Spleen (tissue), 11 donors: ENCODE measurements at regions not wholly inside any gene's neighbourhood (a gene's known extent, or its start where the extent isn't known, plus 50 kb on each side); places are given as distances from the start of the nearest gene placed in this dataset.

Experiments used
- DNase-seq: peaks from one replicate; pipeline ENCODE4 v3.0.0-alpha.2; 2020
- H3K27ac ChIP-seq, 8 donors: fragments of 200-600 bp; sonication (generic) in 7 of 8; 1 replicate in 4 of 8; 2 replicates in 4 of 8; pipeline versions ENCODE4 v1.5.0 to v1.8.0; 2016 to 2021; ENCODE audit warnings: inconsistent platforms in 4 of 8, mild to moderate bottlenecking in 4 of 8, moderate library complexity in 1 of 8
- H3K27me3 ChIP-seq, 7 donors: fragments of 200-600 bp; sonication (generic) in 6 of 7; replicated peaks in 1 of 7; 1 replicate in 4 of 7; 2 replicates in 3 of 7; pipeline versions ENCODE4 v1.5.0 to v1.8.0; 2016 to 2021; ENCODE audit warnings: inconsistent platforms in 3 of 7, mild to moderate bottlenecking in 1 of 7
- H3K36me3 ChIP-seq, 6 donors: fragments of 200-600 bp; sonication (generic) in 5 of 6; 1 replicate in 4 of 6; 2 replicates in 2 of 6; pipeline versions ENCODE4 v1.5.0 to v1.8.0; 2016 to 2021; ENCODE audit warnings: inconsistent platforms in 2 of 6
- H3K4me1 ChIP-seq, 6 donors: fragments of 200-600 bp; sonication (generic) in 5 of 6; 1 replicate in 3 of 6; 2 replicates in 3 of 6; pipeline versions ENCODE4 v1.5.0 to v1.8.0; 2016 to 2021; ENCODE audit warnings: inconsistent platforms in 3 of 6
- H3K4me3 ChIP-seq, 8 donors: fragments of 200-600 bp; sonication (generic) in 7 of 8; 1 replicate in 4 of 8; 2 replicates in 4 of 8; pipeline versions ENCODE4 v1.5.0 to v1.8.0; 2016 to 2021; ENCODE audit warnings: inconsistent platforms in 4 of 8, mild to moderate bottlenecking in 4 of 8, moderate library complexity in 2 of 8
- H3K9me3 ChIP-seq, 8 donors: fragments of 200-600 bp; sonication (generic) in 7 of 8; 1 replicate in 4 of 8; 2 replicates in 4 of 8; pipeline versions ENCODE4 v1.5.0 to v1.8.0; 2016 to 2021; ENCODE audit warnings: inconsistent platforms in 4 of 8
- POLR2A ChIP-seq, 3 donors: fragments of 450-650 bp; IDR thresholded peaks; one replicate each; pipeline ENCODE4 v1.5.1; 2017; ENCODE audit warnings: antibody characterized with exemption in 3 of 3, mild to moderate bottlenecking in 1 of 3
- POLR2AphosphoS5 ChIP-seq, 3 donors: sonication (generic); formaldehyde crosslinking; IDR thresholded peaks; one replicate each; pipeline ENCODE4 v1.5.1; 2017; ENCODE audit warnings: antibody characterized with exemption in 3 of 3
- WGBS, 5 donors: extraction: QIAGEN DNeasy Blood & Tissue Kit in 3 of 5; methylation state at CpG; one replicate each; pipeline versions ENCODE4 v1.1.5 to v1.1.7; 2013 to 2018; 5-methylcytosine and 5-hydroxymethylcytosine counted together
- intact Hi-C: fragments of 100-400 bp; cut with DNase I; formaldehyde crosslinking; loops from one replicate; pipeline ENCODE4 v1.15.0; 2023; ENCODE audit warnings: low total_unique reads
- TF ChIP-seq, protein P1 (sequence below), 11 experiments: fragments of 200-600 bp in 7 of 11; fragments of 450-650 bp in 4 of 11; sonication (generic) in 4 of 11; IDR thresholded peaks in 8 of 11; conservative IDR thresholded peaks in 3 of 11; 1 replicate in 7 of 11; 2 replicates in 4 of 11; pipeline versions ENCODE4 v1.4.0 to v1.8.0; 2016 to 2021; ENCODE audit warnings: antibody characterized with exemption in 11 of 11, inconsistent platforms in 4 of 11, mild to moderate bottlenecking in 1 of 11
- donor health status: healthy with polysubstance abuse.
- donor health status: DM: no; HTN: no; CAD: no; lungs with moderate emphysema.
- donor health status: DM: no; HTN: no; CAD: no.
- donor health status: Bipolar disorder and iron deficiency.
- donor health status: healthy.
- donor health status: DM: no; HTN: no; CAD: no.
- donor health status: DM: yes; HTN: yes; CAD: no.

DNA sequence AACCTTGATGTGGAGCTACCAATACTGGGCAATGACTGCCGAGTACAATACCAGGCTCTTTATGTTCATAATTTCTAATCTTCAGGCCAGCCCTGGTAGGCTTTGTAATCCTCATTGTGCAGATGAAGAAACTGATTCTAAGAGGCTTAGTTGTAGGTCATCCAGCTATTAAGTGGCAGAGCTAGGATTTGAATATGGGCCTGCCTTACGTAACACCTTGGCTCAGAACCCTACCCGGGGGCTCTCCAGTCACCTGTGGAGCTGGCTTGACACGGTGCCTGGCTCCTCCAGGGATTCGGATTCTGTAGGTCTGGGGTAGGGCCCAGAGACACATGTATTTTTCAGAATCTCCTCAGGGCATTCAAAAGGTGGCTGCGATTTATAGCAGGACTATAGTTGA is 515.5 kb downstream of the QKI start:
- TF ChIP-seq POLR2A (IDR thresholded peaks at IDR 0.05), result no peak
- TF ChIP-seq POLR2AphosphoS5 (IDR thresholded peaks at IDR 0.05), result no peak
- TF ChIP-seq, protein P1, sequence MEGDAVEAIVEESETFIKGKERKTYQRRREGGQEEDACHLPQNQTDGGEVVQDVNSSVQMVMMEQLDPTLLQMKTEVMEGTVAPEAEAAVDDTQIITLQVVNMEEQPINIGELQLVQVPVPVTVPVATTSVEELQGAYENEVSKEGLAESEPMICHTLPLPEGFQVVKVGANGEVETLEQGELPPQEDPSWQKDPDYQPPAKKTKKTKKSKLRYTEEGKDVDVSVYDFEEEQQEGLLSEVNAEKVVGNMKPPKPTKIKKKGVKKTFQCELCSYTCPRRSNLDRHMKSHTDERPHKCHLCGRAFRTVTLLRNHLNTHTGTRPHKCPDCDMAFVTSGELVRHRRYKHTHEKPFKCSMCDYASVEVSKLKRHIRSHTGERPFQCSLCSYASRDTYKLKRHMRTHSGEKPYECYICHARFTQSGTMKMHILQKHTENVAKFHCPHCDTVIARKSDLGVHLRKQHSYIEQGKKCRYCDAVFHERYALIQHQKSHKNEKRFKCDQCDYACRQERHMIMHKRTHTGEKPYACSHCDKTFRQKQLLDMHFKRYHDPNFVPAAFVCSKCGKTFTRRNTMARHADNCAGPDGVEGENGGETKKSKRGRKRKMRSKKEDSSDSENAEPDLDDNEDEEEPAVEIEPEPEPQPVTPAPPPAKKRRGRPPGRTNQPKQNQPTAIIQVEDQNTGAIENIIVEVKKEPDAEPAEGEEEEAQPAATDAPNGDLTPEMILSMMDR (IDR thresholded peaks at IDR 0.05 in 8 of 11, conservative IDR thresholded peaks at IDR 0.05 in 3 of 11), result no peak
- intact Hi-C loops, result no loop called here
- Histone ChIP-seq H3K4me1 (no peaks in the 10 kb centered on the region), H3K27me3 (no peaks in the 10 kb centered on the region), H3K9me3 (no peaks in the 10 kb centered on the region), H3K27ac (no peak overlapping the region), H3K4me3 (no peak overlapping the region), H3K36me3 (no peaks in the 10 kb centered on the region)
- DNase-seq, result no peak
- 89 to 92% (median 92%) methylated on average over 6 of the region's 6 CpGs for WGBS, 5 donors

DNA sequence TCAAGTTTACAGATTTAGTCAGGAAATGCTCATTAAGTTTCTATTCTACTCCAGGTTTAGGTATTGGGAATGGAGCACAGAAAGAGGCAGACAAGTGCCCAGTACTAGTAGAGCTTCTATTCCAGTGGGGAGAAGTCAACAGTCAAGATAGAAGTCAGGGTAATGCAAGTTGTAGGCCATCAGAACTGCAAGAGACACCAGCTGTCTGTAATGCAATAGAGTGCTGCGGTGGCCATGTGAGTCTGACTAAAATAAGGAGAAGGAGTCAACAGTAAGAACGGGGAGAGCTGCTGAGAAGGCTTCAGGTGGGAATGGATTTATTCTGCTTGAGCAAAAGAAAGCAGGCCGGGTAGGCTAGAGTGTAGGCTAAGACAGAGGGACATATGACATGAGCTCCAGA is 515.0 kb downstream of the QKI start:
- no peak overlapping the region for H3K4me3 ChIP-seq
- no peaks in the 10 kb centered on the region for H3K27me3 ChIP-seq
- no peaks in the 10 kb centered on the region for H3K36me3 ChIP-seq
- intact Hi-C loops, result no loop called here
- H3K9me3 ChIP-seq, result no peaks in the 10 kb centered on the region
- no peaks in the 10 kb centered on the region for H3K4me1 ChIP-seq
- no peak overlapping the region for H3K27ac ChIP-seq
- TF ChIP-seq POLR2A (IDR thresholded peaks at IDR 0.05), result no peak
- TF ChIP-seq, protein P1 (IDR thresholded peaks at IDR 0.05 in 8 of 11, conservative IDR thresholded peaks at IDR 0.05 in 3 of 11), result no peak
- TF ChIP-seq POLR2AphosphoS5 (IDR thresholded peaks at IDR 0.05), result no peak
- WGBS, 5 donors, result 83 to 91% (median 91%) methylated on average over 3 of the region's 3 CpGs
- no peak for DNase-seq

DNA sequence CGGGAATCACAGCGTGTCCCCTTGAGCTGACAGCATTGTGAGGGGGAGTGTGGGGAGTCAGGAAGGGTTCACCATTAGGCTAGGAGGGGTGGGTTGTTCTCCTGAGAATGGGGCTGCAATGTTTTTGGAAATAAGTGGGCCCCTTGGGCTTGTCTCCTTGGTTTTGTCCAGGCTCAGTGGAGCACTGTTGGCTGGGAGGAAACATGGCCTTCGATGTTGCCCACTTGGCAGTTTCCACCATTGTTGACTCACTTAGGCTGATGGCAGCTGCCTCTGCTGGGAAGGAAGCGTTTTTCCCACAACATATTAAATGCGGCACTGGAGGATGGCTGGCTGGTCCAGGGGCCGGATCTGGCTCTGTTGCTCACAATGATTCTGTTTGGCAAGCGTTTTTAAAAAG is 512.1 kb downstream of the QKI start:
- DNase-seq, result no peak
- no peak overlapping the region for H3K4me3 ChIP-seq
- no peaks in the 10 kb centered on the region for H3K36me3 ChIP-seq
- no peak overlapping the region for H3K27ac ChIP-seq
- 85 to 90% (median 89%) methylated on average over 7 of the region's 7 CpGs for WGBS, 5 donors
- TF ChIP-seq, protein P1 (IDR thresholded peaks at IDR 0.05 in 8 of 11, conservative IDR thresholded peaks at IDR 0.05 in 3 of 11), result no peak
- no peak for TF ChIP-seq POLR2AphosphoS5 (IDR thresholded peaks at IDR 0.05)
- TF ChIP-seq POLR2A (IDR thresholded peaks at IDR 0.05), result no peak
- intact Hi-C loops, result no loop called here
- H3K9me3 ChIP-seq, result peaks cover 0 to 5% (median 0%) of the 10 kb centered on the region in 8 donors
- no peaks in the 10 kb centered on the region for H3K27me3 ChIP-seq
- H3K4me1 ChIP-seq, result no peaks in the 10 kb centered on the region

DNA sequence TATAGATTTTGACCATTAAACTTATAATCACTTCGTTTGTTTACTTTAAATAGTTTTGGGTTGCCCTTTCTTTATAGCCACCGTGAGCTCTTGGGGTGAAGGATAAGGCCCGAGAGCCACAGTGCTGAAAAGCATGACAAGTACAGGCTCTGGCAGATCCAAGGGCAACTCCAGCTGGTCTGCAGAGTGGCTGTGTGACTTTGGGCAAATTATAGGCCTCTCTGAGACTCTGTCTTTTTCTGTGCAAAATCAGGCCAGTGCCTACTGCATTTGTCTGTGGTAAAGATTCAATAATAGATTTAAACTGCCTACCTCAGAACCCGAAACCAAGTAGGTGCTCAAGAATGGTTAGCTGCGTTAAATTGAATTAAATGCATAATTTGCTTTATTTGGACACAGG is 511.3 kb downstream of the QKI start:
- TF ChIP-seq, protein P1 (IDR thresholded peaks at IDR 0.05 in 8 of 11, conservative IDR thresholded peaks at IDR 0.05 in 3 of 11), result no peak
- TF ChIP-seq POLR2A (IDR thresholded peaks at IDR 0.05) (no peak), POLR2AphosphoS5 (IDR thresholded peaks at IDR 0.05) (no peak)
- Histone ChIP-seq H3K4me1 (no peaks in the 10 kb centered on the region), H3K27ac (no peak overlapping the region), H3K36me3 (no peaks in the 10 kb centered on the region), H3K9me3 (peaks cover 0 to 5% (median 0%) of the 10 kb centered on the region in 8 donors), H3K4me3 (no peak overlapping the region), H3K27me3 (no peaks in the 10 kb centered on the region)
- 85 to 92% (median 87%) methylated on average over 5 of the region's 5 CpGs for WGBS, 5 donors
- no peak for DNase-seq
- intact Hi-C loops, result no loop called here
